ENCODE measurements at regions not wholly inside any gene's neighbourhood (a gene's known extent, or its start where the extent isn't known, plus 50 kb on each side); places are given as distances from the start of the nearest gene placed in this dataset.

DNA sequence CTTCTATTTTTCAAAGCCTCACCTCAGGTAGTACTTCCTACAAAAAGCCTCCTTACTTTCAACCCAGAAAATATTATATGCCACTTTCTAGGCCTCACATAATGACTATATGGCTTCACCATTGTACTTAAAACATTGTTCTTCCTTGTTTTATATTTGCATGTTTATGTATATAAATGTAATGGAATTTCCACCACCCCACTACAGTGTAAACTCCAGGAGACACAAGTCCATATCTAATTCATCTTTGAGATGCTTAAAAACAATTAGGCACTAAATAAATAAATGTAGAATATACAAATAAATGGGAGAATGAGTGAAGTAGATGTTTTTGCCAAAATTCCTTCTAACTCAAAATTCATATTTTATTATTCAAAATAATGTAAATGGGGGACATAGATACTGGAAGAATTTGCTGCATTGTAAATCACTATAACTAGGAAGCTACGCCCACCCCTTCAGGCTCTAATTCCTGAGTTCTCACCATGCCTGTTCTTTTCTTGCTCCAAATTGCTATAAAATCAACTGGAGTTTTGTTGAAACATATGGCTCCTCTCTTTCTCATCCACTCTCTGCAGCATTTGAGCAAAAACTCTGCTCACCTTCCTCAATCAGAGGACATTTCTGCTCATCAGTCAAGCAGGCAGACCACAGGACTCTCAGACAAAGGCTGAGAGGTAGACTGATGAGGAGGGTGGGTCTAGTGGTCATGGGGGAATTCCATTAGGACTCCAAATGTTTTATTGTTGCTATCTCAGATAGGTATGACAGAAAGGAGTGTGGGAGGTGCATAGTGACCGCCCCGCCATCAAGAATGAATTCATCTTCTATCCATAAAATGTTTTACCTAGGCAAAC is 243.0 kb downstream of the HNMT start:
- TF ChIP-seq POLR2A (IDR thresholded peaks at IDR 0.05; ENCODE audit: low read depth, low read length), result no peak
- TF ChIP-seq, protein P1, sequence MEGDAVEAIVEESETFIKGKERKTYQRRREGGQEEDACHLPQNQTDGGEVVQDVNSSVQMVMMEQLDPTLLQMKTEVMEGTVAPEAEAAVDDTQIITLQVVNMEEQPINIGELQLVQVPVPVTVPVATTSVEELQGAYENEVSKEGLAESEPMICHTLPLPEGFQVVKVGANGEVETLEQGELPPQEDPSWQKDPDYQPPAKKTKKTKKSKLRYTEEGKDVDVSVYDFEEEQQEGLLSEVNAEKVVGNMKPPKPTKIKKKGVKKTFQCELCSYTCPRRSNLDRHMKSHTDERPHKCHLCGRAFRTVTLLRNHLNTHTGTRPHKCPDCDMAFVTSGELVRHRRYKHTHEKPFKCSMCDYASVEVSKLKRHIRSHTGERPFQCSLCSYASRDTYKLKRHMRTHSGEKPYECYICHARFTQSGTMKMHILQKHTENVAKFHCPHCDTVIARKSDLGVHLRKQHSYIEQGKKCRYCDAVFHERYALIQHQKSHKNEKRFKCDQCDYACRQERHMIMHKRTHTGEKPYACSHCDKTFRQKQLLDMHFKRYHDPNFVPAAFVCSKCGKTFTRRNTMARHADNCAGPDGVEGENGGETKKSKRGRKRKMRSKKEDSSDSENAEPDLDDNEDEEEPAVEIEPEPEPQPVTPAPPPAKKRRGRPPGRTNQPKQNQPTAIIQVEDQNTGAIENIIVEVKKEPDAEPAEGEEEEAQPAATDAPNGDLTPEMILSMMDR (IDR thresholded peaks at IDR 0.05; ENCODE audit: extremely low read depth in 1 of 2, insufficient read depth in 1 of 2, low read depth in 1 of 2, low read length in 2 of 2), result no peak

All from endothelial cell of umbilical vein (primary cell).